Right lobe of liver (tissue), 4 donors: ENCODE measurements at regions not wholly inside any gene's neighbourhood (a gene's known extent, or its start where the extent isn't known, plus 50 kb on each side); places are given as distances from the start of the nearest gene placed in this dataset.

Experiments used
- CTCF ChIP-seq, 4 donors: fragments of 200-600 bp in 3 of 4; fragments of 450-650 bp in 1 of 4; IDR thresholded peaks; one replicate each; pipeline versions ENCODE4 v1.5.1 to v1.8.0; 2016 to 2022; ENCODE audit warnings: antibody characterized with exemption in 4 of 4, mild to moderate bottlenecking in 2 of 4
- POLR2A ChIP-seq: fragments of 450-650 bp; IDR thresholded peaks from one replicate; pipeline ENCODE4 v1.6.1; 2017; ENCODE audit warnings: antibody characterized with exemption, mild to moderate bottlenecking
- donor health status: DM: no; HTN: no; CAD: no.
- donor health status: DM: no; HTN: no; CAD: no.
- donor health status: DM: no; HTN: yes; CAD: no.

- TF ChIP-seq CTCF (IDR thresholded peaks at IDR 0.05) (no peak), POLR2A (no peak)
Observed at GRCh38 chr21:20783611-20784010, 214.6 kb upstream of the NCAM2 start.
